Activated CD4-positive, alpha-beta memory T cell treated with anti-CD3 and anti-CD28 coated beads for 36 hours (primary cell): ENCODE measurements at regions not wholly inside any gene's neighbourhood (a gene's known extent, or its start where the extent isn't known, plus 50 kb on each side); places are given as distances from the start of the nearest gene placed in this dataset.

Source experiments
- CTCF ChIA-PET: fragments of 350-600 bp; sonication (Branson Sonifier 250); formaldehyde crosslinking; loops from one replicate; lab custom pipeline; 2021; ENCODE audit warnings: antibody characterized with exemption, inconsistent platforms; lab: Charles Lee
- POLR2A ChIA-PET: fragments of 350-600 bp; sonication (Branson Sonifier 250); formaldehyde crosslinking; loops from one replicate; lab custom pipeline; 2021; ENCODE audit warnings: antibody characterized with exemption; lab: Charles Lee
- DNase-seq: peaks from one replicate; pipeline ENCODE4 v3.0.0-alpha.2; 2020
- H3K27ac Mint-ChIP-seq: one replicate; pipeline ENCODE4 v1.8.0; 2021; ENCODE audit warnings: mixed read lengths
- H3K27me3 Mint-ChIP-seq: one replicate; pipeline ENCODE4 v1.8.0; 2021; ENCODE audit warnings: mixed read lengths
- H3K36me3 Mint-ChIP-seq: one replicate; pipeline ENCODE4 v1.8.0; 2021; ENCODE audit warnings: mixed read lengths
- H3K4me1 Mint-ChIP-seq: one replicate; pipeline ENCODE4 v1.8.0; 2021; ENCODE audit warnings: low read depth, mixed read lengths
- H3K4me3 Mint-ChIP-seq: one replicate; pipeline ENCODE4 v1.8.0; 2021; ENCODE audit warnings: mild to moderate bottlenecking, mixed read lengths
- H3K9me3 Mint-ChIP-seq: one replicate; pipeline ENCODE4 v1.8.0; 2021; ENCODE audit warnings: mixed read lengths
- intact Hi-C: fragments of 100-400 bp; cut with micrococcal nuclease; formaldehyde crosslinking; loops from one replicate; pipeline ENCODE4 v1.15.1; 2023

- intact Hi-C loops, result no loop called here
- H3K27me3 Mint-ChIP-seq, result peaks cover 6% of the 10 kb centered on the region
- peaks cover 3% of the 10 kb centered on the region for H3K9me3 Mint-ChIP-seq
- ChIA-PET POLR2A (no interaction called here), CTCF (no interaction called here)
- H3K4me1 Mint-ChIP-seq, result no peaks in the 10 kb centered on the region
- H3K36me3 Mint-ChIP-seq, result no peaks in the 10 kb centered on the region
- DNase-seq, result no peak
- no peak overlapping the region for H3K4me3 Mint-ChIP-seq
- no peak overlapping the region for H3K27ac Mint-ChIP-seq
Observed at GRCh38 chr2:220143336-220143735, 515.9 kb downstream of the SLC4A3 start.

- DNase-seq, result no peak
- CTCF ChIA-PET, result no interaction called here
- H3K9me3 Mint-ChIP-seq, result peaks cover 3% of the 10 kb centered on the region
- H3K36me3 Mint-ChIP-seq, result no peaks in the 10 kb centered on the region
- intact Hi-C loops, result no loop called here
- no peaks in the 10 kb centered on the region for H3K4me1 Mint-ChIP-seq
- H3K27ac Mint-ChIP-seq, result no peak overlapping the region
- no peak overlapping the region for H3K4me3 Mint-ChIP-seq
- H3K27me3 Mint-ChIP-seq, result peaks cover 6% of the 10 kb centered on the region
- POLR2A ChIA-PET, result no interaction called here
Observed at GRCh38 chr2:220144411-220144810, 517.0 kb downstream of the SLC4A3 start.

GRCh38 chr2:220147161-220148038 is 520.0 kb downstream of the SLC4A3 start:
- H3K4me3 Mint-ChIP-seq, result no peak overlapping the region
- intact Hi-C loops, result no loop called here
- POLR2A ChIA-PET, result no interaction called here

GRCh38 chr2:220148471-220149248 is 521.2 kb downstream of the SLC4A3 start:
- Mint-ChIP-seq H3K9me3 (peaks cover 3% of the 10 kb centered on the region), H3K27me3 (peaks cover 6% of the 10 kb centered on the region)

More at GRCh38 chr2:220147161-220148038, 520.0 kb downstream of the SLC4A3 start:
- CTCF ChIA-PET, result no interaction called here
- H3K9me3 Mint-ChIP-seq, result peaks cover 3% of the 10 kb centered on the region
- H3K27ac Mint-ChIP-seq, result no peak overlapping the region
- H3K27me3 Mint-ChIP-seq, result peaks cover 6% of the 10 kb centered on the region
- H3K36me3 Mint-ChIP-seq, result no peaks in the 10 kb centered on the region
- no peaks in the 10 kb centered on the region for H3K4me1 Mint-ChIP-seq
- DNase-seq, result no peak

GRCh38 chr2:220151341-220151740 is 523.9 kb downstream of the SLC4A3 start:
- Mint-ChIP-seq H3K9me3 (no peaks in the 10 kb centered on the region), H3K27me3 (no peaks in the 10 kb centered on the region), H3K36me3 (no peaks in the 10 kb centered on the region), H3K4me3 (no peak overlapping the region), H3K27ac (no peak overlapping the region), H3K4me1 (no peaks in the 10 kb centered on the region)
- DNase-seq, result no peak
- ChIA-PET POLR2A (no interaction called here), CTCF (no interaction called here)
- intact Hi-C loops, result no loop called here

More at GRCh38 chr2:220148471-220149248, 521.2 kb downstream of the SLC4A3 start:
- CTCF ChIA-PET, result no interaction called here
- DNase-seq, result no peak
- H3K4me1 Mint-ChIP-seq, result no peaks in the 10 kb centered on the region
- H3K36me3 Mint-ChIP-seq, result no peaks in the 10 kb centered on the region
- intact Hi-C loops, result no loop called here
- no peak overlapping the region for H3K27ac Mint-ChIP-seq
- POLR2A ChIA-PET, result no interaction called here
- H3K4me3 Mint-ChIP-seq, result no peak overlapping the region

GRCh38 chr2:220152281-220152935 is 525.0 kb downstream of the SLC4A3 start:
- Mint-ChIP-seq H3K4me3 (no peak overlapping the region), H3K9me3 (no peaks in the 10 kb centered on the region), H3K27ac (no peak overlapping the region), H3K4me1 (no peaks in the 10 kb centered on the region), H3K27me3 (no peaks in the 10 kb centered on the region), H3K36me3 (no peaks in the 10 kb centered on the region)
- POLR2A ChIA-PET, result no interaction called here
- intact Hi-C loops, result no loop called here
- CTCF ChIA-PET, result no interaction called here
- DNase-seq, result no peak

GRCh38 chr2:220153118-220153517 is 525.7 kb downstream of the SLC4A3 start:
- no peaks in the 10 kb centered on the region for H3K27me3 Mint-ChIP-seq
- no peak for DNase-seq
- ChIA-PET POLR2A (no interaction called here), CTCF (no interaction called here)
- no peaks in the 10 kb centered on the region for H3K9me3 Mint-ChIP-seq
- intact Hi-C loops, result no loop called here
- no peaks in the 10 kb centered on the region for H3K36me3 Mint-ChIP-seq
- no peak overlapping the region for H3K27ac Mint-ChIP-seq
- H3K4me1 Mint-ChIP-seq, result no peaks in the 10 kb centered on the region
- H3K4me3 Mint-ChIP-seq, result no peak overlapping the region

GRCh38 chr2:220154304-220154703 is 526.9 kb downstream of the SLC4A3 start:
- H3K4me1 Mint-ChIP-seq, result no peaks in the 10 kb centered on the region
- ChIA-PET CTCF (no interaction called here), POLR2A (no interaction called here)
- intact Hi-C loops, result no loop called here
- H3K4me3 Mint-ChIP-seq, result no peak overlapping the region
- no peaks in the 10 kb centered on the region for H3K36me3 Mint-ChIP-seq
- no peaks in the 10 kb centered on the region for H3K9me3 Mint-ChIP-seq
- no peak for DNase-seq
- no peak overlapping the region for H3K27ac Mint-ChIP-seq
- no peaks in the 10 kb centered on the region for H3K27me3 Mint-ChIP-seq

- Mint-ChIP-seq H3K4me3 (no peak overlapping the region), H3K27me3 (no peaks in the 10 kb centered on the region), H3K9me3 (no peaks in the 10 kb centered on the region), H3K36me3 (no peaks in the 10 kb centered on the region), H3K27ac (no peak overlapping the region), H3K4me1 (no peaks in the 10 kb centered on the region)
- CTCF ChIA-PET, result no interaction called here
- no peak for DNase-seq
- intact Hi-C loops, result no loop called here
- POLR2A ChIA-PET, result no interaction called here
Observed at GRCh38 chr2:220157312-220157711, 529.9 kb downstream of the SLC4A3 start.

- no peaks in the 10 kb centered on the region for H3K36me3 Mint-ChIP-seq
- H3K27me3 Mint-ChIP-seq, result no peaks in the 10 kb centered on the region
- H3K27ac Mint-ChIP-seq, result no peak overlapping the region
- H3K4me1 Mint-ChIP-seq, result no peaks in the 10 kb centered on the region
- intact Hi-C loops, result no loop called here
- H3K4me3 Mint-ChIP-seq, result no peak overlapping the region
- no peaks in the 10 kb centered on the region for H3K9me3 Mint-ChIP-seq
- ChIA-PET CTCF (no interaction called here), POLR2A (no interaction called here)
- no peak for DNase-seq
Observed at GRCh38 chr2:220159738-220160137, 532.3 kb downstream of the SLC4A3 start.

GRCh38 chr2:220162320-220162719 is 534.9 kb downstream of the SLC4A3 start:
- intact Hi-C loops, result no loop called here

GRCh38 chr2:220163486-220163885 is 536.1 kb downstream of the SLC4A3 start:
- peaks cover 2% of the 10 kb centered on the region for H3K27me3 Mint-ChIP-seq
- intact Hi-C loops, result no loop called here
- H3K36me3 Mint-ChIP-seq, result no peaks in the 10 kb centered on the region
- ChIA-PET CTCF (no interaction called here), POLR2A (no interaction called here)
- DNase-seq, result no peak
- no peak overlapping the region for H3K27ac Mint-ChIP-seq
- no peaks in the 10 kb centered on the region for H3K9me3 Mint-ChIP-seq
- no peaks in the 10 kb centered on the region for H3K4me1 Mint-ChIP-seq
- no peak overlapping the region for H3K4me3 Mint-ChIP-seq

More at GRCh38 chr2:220162320-220162719, 534.9 kb downstream of the SLC4A3 start:
- Mint-ChIP-seq H3K36me3 (no peaks in the 10 kb centered on the region), H3K27me3 (peaks cover 2% of the 10 kb centered on the region), H3K4me1 (no peaks in the 10 kb centered on the region), H3K9me3 (no peaks in the 10 kb centered on the region), H3K27ac (no peak overlapping the region), H3K4me3 (no peak overlapping the region)
- ChIA-PET CTCF (no interaction called here), POLR2A (no interaction called here)
- no peak for DNase-seq
